Retinal pigment epithelial cell (primary cell): ENCODE measurements at regions not wholly inside any gene's neighbourhood (a gene's known extent, or its start where the extent isn't known, plus 50 kb on each side); places are given as distances from the start of the nearest gene placed in this dataset.
A peak's percentile ranks its signal among the peaks of the same experiment; 100 is the strongest.

Source experiments
- DNase-seq: peaks from one replicate; pipeline ENCODE4 v3.0.0-alpha.2; 2010; ENCODE audit warnings: low read depth
- H3K4me3 ChIP-seq: 2 replicates; pipeline ENCODE4 v1.5.1; 2011; ENCODE audit warnings: mild to moderate bottlenecking, low read length, control low read depth, moderate library complexity
- CTCF ChIP-seq: conservative IDR thresholded peaks from 2 replicates; pipeline ENCODE4 v1.5.1; 2011; ENCODE audit warnings: low read depth, low read length, control low read depth, inconsistent platforms

- no peak for TF ChIP-seq CTCF
- no peak overlapping the region for H3K4me3 ChIP-seq
- no peak for DNase-seq
Measured at GRCh38 chrX:20729416-20729815, 462.7 kb upstream of the RPS6KA3 start.

- DNase-seq, result no peak
- H3K4me3 ChIP-seq, result no peak overlapping the region
- TF ChIP-seq CTCF, result no peak
Measured at GRCh38 chrX:20727447-20727846, 460.7 kb upstream of the RPS6KA3 start.

DNA sequence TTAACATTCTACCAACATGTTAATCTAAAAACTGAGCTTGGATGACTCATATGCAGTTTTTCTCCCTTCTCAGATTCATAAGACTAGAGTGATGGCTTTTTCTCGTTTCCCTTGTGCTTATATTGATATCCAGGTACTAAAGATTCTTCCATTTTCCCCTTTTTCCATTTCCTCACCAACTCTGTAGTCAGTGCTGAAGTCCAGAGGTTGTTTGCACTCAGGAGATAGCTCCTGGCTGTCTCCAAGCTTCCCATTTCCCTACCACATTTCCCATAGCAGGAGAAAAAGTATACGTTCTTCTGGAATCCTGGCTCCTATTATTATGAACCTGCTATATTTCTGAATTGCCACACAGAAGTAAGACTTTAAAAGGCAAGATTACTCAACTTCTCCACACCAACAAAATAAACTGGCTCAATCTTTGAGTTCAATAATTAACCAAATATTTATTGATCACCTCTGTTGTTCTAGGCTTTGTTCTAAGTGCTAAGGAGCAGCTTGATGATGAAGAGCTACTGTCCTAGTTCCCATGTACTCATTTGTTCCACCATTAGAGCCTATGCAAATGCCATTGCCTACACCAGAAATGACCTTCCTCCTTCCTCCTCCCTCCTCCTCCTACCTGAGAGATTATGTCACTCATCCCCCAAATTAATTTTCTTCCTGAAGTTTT lies 454.4 kb upstream of the RPS6KA3 start:
- TF ChIP-seq CTCF, result no peak

DNA sequence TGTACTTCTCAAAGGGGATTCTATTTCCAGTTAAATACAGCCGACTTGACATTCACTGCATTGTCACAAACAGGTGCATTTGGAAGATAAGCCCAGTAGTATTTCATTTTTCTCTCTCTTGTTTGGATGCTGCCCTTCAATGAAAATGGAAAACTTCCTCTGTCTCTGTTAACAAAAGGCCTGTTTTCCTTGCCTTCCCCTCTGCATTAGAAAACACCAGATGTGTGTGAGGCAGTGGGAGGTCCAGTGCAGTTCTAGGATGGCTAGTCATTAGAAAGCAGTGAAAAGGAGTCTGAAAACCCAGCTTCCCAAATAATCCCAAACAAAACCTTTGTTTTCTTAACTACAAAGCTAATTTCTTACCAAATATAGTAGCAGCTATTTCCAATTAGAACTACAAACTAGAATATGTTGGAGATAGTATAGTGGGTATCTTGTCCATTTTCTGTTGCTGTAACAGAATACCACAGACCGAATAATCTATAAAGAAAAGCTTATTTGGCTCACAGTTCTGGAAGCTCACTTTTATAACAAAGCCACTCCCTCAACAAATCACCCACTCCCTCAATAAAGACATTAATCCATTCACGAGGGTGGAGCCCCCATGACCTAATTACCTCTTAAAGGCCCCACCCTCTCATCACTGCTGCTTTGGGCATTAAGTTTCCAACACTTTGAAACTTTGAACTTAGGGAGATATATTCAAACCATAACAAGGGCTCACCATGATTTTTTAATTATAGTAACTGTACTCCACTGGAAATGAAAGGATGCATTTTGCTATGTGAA lies 452.1 kb upstream of the RPS6KA3 start:
- no peak overlapping the region for H3K4me3 ChIP-seq
- DNase-seq, result no peak
- no peak for TF ChIP-seq CTCF

More for the DNA sequence above, 454.4 kb upstream of the RPS6KA3 start:
- H3K4me3 ChIP-seq, result no peak overlapping the region
- DNase-seq, result no peak

GRCh38 chrX:20715176-20715575 lies 448.5 kb upstream of the RPS6KA3 start:
- H3K4me3 ChIP-seq, result no peak overlapping the region
- DNase-seq, result peak; percentile 56
- no peak for TF ChIP-seq CTCF

DNA sequence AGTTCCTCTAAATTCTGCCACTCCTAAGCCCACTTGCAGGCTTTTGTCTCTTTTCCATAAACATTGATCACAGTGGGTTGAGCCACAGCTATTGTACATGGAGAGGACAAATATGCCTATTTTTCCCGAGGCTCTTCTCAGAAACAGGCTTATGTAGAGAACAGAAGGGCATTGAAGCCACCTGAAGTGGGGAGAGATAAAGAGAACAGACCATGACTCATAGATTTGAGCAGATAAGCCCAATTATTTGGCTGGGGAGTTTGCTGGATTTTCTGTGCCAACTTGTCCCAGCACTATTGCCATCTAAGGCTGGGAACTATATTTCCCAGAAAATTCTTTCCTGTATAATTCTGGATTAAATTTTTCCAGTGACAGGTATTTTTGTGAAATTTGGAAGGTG lies 446.1 kb upstream of the RPS6KA3 start:
- DNase-seq, result peak; percentile 58
- TF ChIP-seq CTCF, result no peak

DNA sequence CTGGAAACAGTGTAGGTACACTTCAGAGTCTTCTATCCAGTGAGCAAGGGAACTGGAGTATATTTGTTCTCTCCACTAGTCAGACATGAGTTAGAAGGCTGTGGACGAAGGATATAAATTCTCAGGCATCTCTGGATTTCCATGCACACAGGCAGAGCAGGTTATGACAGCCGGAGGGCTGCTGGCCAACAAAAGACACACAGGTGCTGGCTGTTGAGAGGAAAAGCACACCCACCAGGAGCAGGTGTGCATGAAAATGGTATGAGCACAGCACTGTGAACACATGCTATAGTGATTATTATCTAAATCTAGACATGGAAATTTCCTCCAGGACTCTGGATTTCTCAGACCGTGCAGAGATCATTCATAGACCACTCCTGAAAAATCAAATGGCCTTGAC lies 444.7 kb upstream of the RPS6KA3 start:
- no peak for TF ChIP-seq CTCF
- H3K4me3 ChIP-seq, result no peak overlapping the region
- DNase-seq, result no peak

More for the DNA sequence above, 446.1 kb upstream of the RPS6KA3 start:
- no peak overlapping the region for H3K4me3 ChIP-seq
